Duodenal mucosa (tissue), 2 donors: ENCODE measurements at regions not wholly inside any gene's neighbourhood (a gene's known extent, or its start where the extent isn't known, plus 50 kb on each side); places are given as distances from the start of the nearest gene placed in this dataset.

Source experiments
- H3K27ac ChIP-seq: one replicate; pipeline ENCODE4 v1.7.0; 2013; ENCODE audit warnings: low read depth, low read length
- H3K27me3 ChIP-seq, 2 donors: one replicate each; pipeline ENCODE4 v1.7.0; 2013; ENCODE audit warnings: low read length in 2 of 2, control low read depth in 1 of 2; ENCODE audit not compliant: insufficient read depth in 2 of 2, control insufficient read depth in 1 of 2
- H3K36me3 ChIP-seq, 2 donors: one replicate each; pipeline ENCODE4 v1.7.0; 2013; ENCODE audit warnings: low read length in 2 of 2, control low read depth in 1 of 2; ENCODE audit not compliant: insufficient read depth in 2 of 2, control insufficient read depth in 1 of 2
- H3K4me1 ChIP-seq, 2 donors: one replicate each; pipeline ENCODE4 v1.7.0; 2013; ENCODE audit warnings: low read length in 2 of 2, control low read depth in 1 of 2; ENCODE audit not compliant: insufficient read depth in 2 of 2, control insufficient read depth in 1 of 2
- H3K4me3 ChIP-seq, 2 donors: one replicate each; pipeline ENCODE4 v1.7.0; 2013; ENCODE audit warnings: low read length in 2 of 2, low read depth in 1 of 2
- H3K9ac ChIP-seq, 2 donors: one replicate each; pipeline ENCODE4 v1.7.0; 2013; ENCODE audit warnings: low read length in 2 of 2, low read depth in 1 of 2
- H3K9me3 ChIP-seq, 2 donors: one replicate each; pipeline ENCODE4 v1.7.0; 2013; ENCODE audit warnings: low read length in 2 of 2, control low read depth in 1 of 2; ENCODE audit not compliant: control insufficient read depth in 1 of 2

DNA sequence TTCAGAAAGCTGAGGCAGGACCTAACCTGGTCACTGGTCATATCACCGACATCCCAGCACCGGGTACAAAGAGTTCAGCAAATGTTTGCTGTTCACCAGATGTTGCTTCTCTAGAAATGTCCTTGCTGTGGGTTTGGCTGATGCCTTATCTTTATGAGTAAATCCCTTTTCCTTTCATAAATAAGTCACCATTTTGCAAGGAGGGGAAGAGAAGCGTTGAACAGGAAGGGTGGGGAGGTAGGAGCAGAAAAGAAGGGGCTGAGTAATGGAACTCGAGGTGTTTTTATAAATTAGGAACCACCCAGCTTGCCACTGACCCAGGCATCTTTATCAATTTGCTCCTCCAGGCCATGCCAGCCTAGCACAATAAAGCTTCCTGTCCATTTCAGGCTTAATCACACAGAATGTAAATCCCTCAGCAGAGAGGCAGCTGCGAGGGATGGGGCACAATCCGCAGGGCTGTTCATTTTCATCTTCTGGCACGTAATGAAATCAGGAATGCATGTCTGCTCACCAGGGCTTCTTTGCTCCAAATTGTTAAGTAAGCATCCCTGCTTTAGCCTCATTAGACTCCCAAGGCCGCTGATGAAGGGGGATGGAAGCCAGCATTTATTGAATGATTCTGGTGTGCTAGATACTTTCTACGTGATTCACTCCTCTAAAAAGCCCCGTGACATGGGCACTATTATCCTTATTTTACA lies 371.9 kb upstream of the CHD6 start:
- H3K4me3 ChIP-seq: no peak overlapping the region
- no peak overlapping the region for H3K27ac ChIP-seq
- no peaks in the 10 kb centered on the region for H3K9me3 ChIP-seq
- no peaks in the 10 kb centered on the region for H3K36me3 ChIP-seq
- H3K27me3 ChIP-seq: no peaks in the 10 kb centered on the region
- no peaks in the 10 kb centered on the region for H3K4me1 ChIP-seq
- H3K9ac ChIP-seq: no peak overlapping the region

GRCh38 chr20:41989039-41989679 lies 371.0 kb upstream of the CHD6 start:
- no peaks in the 10 kb centered on the region for H3K27me3 ChIP-seq
- H3K27ac ChIP-seq: no peak overlapping the region
- no peaks in the 10 kb centered on the region for H3K4me1 ChIP-seq
- no peaks in the 10 kb centered on the region for H3K36me3 ChIP-seq
- H3K4me3 ChIP-seq: no peak overlapping the region
- no peaks in the 10 kb centered on the region for H3K9me3 ChIP-seq
- no peak overlapping the region for H3K9ac ChIP-seq

DNA sequence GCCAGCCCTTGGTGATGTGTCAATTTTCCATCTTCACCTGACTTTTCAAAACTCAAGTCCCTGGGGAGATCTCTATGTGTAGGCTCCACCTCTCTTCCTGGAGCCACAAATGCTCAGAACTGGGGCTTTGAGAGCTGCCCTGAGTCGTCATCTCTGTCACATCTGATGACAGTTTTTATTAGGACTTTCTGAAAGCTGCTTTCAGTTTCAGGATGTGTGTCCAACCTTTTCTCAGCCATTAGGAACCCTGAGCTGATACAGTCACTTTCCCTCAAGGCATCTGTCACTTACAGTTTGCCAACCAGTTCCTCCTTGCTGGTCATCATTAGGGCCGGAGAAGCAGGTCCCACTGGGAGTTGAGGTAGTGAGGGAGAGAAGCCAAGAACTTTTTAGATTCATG lies 365.9 kb upstream of the CHD6 start:
- Histone ChIP-seq H3K36me3 (no peaks in the 10 kb centered on the region), H3K9ac (no peak overlapping the region), H3K9me3 (no peaks in the 10 kb centered on the region), H3K4me1 (no peaks in the 10 kb centered on the region), H3K27ac (no peak overlapping the region), H3K27me3 (no peaks in the 10 kb centered on the region), H3K4me3 (no peak overlapping the region)

DNA sequence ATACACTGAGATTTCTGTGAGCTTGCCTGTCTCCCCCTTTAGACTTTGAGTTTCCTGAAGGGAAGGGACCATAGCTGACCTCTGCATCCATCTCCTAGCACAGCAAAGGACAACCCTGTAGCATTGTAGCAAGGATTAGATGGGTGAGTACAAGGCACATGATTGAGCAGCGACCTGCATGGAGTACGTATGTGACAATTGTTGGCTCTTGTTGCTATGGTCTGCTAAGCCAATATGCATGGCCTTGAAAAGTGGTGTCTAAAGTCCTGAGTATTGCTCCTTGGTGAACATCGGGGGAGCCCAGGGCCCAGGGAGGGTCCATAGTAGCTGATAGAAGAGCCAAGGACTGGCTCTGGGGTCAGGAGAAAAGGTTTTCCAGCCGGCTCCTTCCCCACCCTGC lies 365.0 kb upstream of the CHD6 start:
- no peaks in the 10 kb centered on the region for H3K9me3 ChIP-seq
- no peak overlapping the region for H3K9ac ChIP-seq
- no peaks in the 10 kb centered on the region for H3K4me1 ChIP-seq
- no peaks in the 10 kb centered on the region for H3K27me3 ChIP-seq
- H3K4me3 ChIP-seq: no peak overlapping the region
- H3K36me3 ChIP-seq: no peaks in the 10 kb centered on the region
- H3K27ac ChIP-seq: no peak overlapping the region

GRCh38 chr20:41981746-41982145 lies 363.6 kb upstream of the CHD6 start:
- no peaks in the 10 kb centered on the region for H3K4me1 ChIP-seq

DNA sequence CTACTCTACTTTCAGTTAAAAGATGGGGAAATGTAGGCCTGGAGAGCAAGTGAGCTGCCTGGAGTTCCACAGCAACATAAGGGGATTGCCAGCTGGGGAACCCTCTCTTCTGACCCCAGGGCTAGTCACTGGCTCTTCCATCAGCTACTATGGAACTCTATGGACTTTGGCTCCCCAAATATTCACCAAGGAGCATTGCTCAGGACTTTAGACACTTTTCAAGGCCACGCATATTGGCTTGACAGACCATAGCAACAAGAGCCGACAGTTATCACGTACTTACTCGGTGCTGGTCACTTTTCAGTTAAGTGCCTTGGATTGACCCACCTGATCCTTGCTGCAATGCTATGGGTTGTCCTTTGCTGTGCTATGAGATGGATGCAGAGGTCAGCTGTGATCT lies 360.7 kb upstream of the CHD6 start:
- Histone ChIP-seq H3K9me3 (no peaks in the 10 kb centered on the region), H3K4me1 (no peaks in the 10 kb centered on the region), H3K27me3 (no peaks in the 10 kb centered on the region), H3K9ac (no peak overlapping the region), H3K4me3 (no peak overlapping the region), H3K36me3 (no peaks in the 10 kb centered on the region), H3K27ac (no peak overlapping the region)

More at GRCh38 chr20:41981746-41982145, 363.6 kb upstream of the CHD6 start:
- H3K4me3 ChIP-seq: no peak overlapping the region
- no peaks in the 10 kb centered on the region for H3K27me3 ChIP-seq
- H3K36me3 ChIP-seq: no peaks in the 10 kb centered on the region
- H3K9ac ChIP-seq: no peak overlapping the region
- H3K9me3 ChIP-seq: no peaks in the 10 kb centered on the region
- no peak overlapping the region for H3K27ac ChIP-seq

GRCh38 chr20:41978246-41978790 lies 360.1 kb upstream of the CHD6 start:
- Histone ChIP-seq H3K9ac (no peak overlapping the region), H3K4me3 (no peak overlapping the region), H3K27me3 (no peaks in the 10 kb centered on the region), H3K27ac (no peak overlapping the region), H3K4me1 (no peaks in the 10 kb centered on the region), H3K36me3 (no peaks in the 10 kb centered on the region), H3K9me3 (no peaks in the 10 kb centered on the region)

- Histone ChIP-seq H3K9me3 (no peaks in the 10 kb centered on the region), H3K9ac (no peak overlapping the region), H3K4me3 (no peak overlapping the region), H3K4me1 (no peaks in the 10 kb centered on the region), H3K27me3 (peaks cover 0 to 4% of the 10 kb centered on the region in 2 donors), H3K36me3 (no peaks in the 10 kb centered on the region), H3K27ac (no peak overlapping the region)
These were observed 351.5 kb upstream of the CHD6 start for GRCh38 chr20:41969656-41970055.

DNA sequence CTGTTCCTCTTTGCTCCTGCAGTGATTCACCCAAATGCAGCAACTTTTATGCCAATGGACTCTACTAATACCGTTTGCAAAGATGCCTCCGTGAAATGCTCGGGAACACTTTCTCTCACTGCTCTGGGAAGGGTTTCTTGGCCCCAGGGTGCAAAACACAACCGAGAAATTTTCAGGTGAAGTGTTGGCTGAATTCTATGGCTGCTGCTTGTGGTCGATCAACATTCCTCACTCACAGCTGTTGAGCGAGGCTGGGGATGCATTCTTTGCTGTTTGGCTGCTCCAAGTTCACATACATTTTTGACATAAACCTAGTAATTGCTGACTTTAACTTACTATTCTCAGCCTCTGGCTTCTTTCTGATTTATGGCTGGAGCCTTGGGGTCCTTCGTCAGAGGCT lies 342.0 kb upstream of the CHD6 start:
- Histone ChIP-seq H3K4me1 (no peaks in the 10 kb centered on the region), H3K36me3 (no peaks in the 10 kb centered on the region)

DNA sequence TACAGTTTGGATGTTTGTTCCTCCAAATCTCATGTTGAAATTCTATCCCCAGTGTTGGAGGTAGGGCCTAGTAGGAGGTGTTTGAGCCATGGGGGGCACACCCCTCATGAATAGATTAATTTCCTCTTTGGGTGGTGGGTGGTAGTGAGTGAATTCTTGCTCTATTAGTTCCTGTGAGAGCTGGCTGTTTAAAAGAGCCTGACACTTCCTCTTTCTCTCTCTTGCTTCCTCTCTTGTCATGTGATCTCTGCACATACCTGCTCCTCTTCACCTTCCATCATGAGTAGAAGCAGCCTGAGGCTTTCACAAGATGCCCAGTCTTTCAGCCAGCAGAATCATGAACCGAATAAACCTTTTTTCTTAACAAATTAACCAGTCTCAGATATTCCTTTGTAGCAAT lies 340.2 kb upstream of the CHD6 start:
- Histone ChIP-seq H3K27ac (no peak overlapping the region), H3K9ac (no peak overlapping the region), H3K4me1 (no peaks in the 10 kb centered on the region), H3K4me3 (no peak overlapping the region), H3K27me3 (peaks cover 0 to 5% of the 10 kb centered on the region in 2 donors), H3K9me3 (no peaks in the 10 kb centered on the region), H3K36me3 (no peaks in the 10 kb centered on the region)

More for the DNA sequence above, 342.0 kb upstream of the CHD6 start:
- Histone ChIP-seq H3K27ac (no peak overlapping the region), H3K27me3 (no peaks in the 10 kb centered on the region), H3K9me3 (no peaks in the 10 kb centered on the region), H3K9ac (no peak overlapping the region), H3K4me3 (no peak overlapping the region)
